HG03196 (cell line): ENCODE measurements at regions not wholly inside any gene's neighbourhood (a gene's known extent, or its start where the extent isn't known, plus 50 kb on each side); places are given as distances from the start of the nearest gene placed in this dataset.

ENCODE experiments used
- ATAC-seq: cut with Tn5 transposase; IDR thresholded peaks from one replicate; pipeline ENCODE4 v1.9.1; 2021; ENCODE audit not compliant: unreplicated experiment

- no peak for ATAC-seq
These were observed 86.9 kb upstream of the PRR23E start for GRCh38 chr3:127106053-127106452.

- no peak for ATAC-seq
These were observed 86.5 kb upstream of the PRR23E start for GRCh38 chr3:127106456-127106855.

GRCh38 chr3:127107002-127107401 lies 85.9 kb upstream of the PRR23E start:
- no peak for ATAC-seq

GRCh38 chr3:127107491-127108375 lies 85.2 kb upstream of the PRR23E start:
- ATAC-seq: no peak

GRCh38 chr3:127108796-127109195 lies 84.1 kb upstream of the PRR23E start:
- no peak for ATAC-seq

- ATAC-seq: no peak
These were observed 81.8 kb upstream of the PRR23E start for GRCh38 chr3:127110982-127111693.

GRCh38 chr3:127112796-127113570 lies 79.9 kb upstream of the PRR23E start:
- no peak for ATAC-seq

GRCh38 chr3:127113571-127113891 lies 79.4 kb upstream of the PRR23E start:
- ATAC-seq: no peak

- ATAC-seq: no peak
These were observed 78.4 kb upstream of the PRR23E start for GRCh38 chr3:127114337-127115070.

GRCh38 chr3:127115691-127116351 lies 77.1 kb upstream of the PRR23E start:
- no peak for ATAC-seq

- no peak for ATAC-seq
These were observed 74.6 kb upstream of the PRR23E start for GRCh38 chr3:127118366-127118765.

GRCh38 chr3:127119693-127120464 lies 73.1 kb upstream of the PRR23E start:
- no peak for ATAC-seq

- no peak for ATAC-seq
These were observed 71.9 kb upstream of the PRR23E start for GRCh38 chr3:127120851-127121647.

GRCh38 chr3:127121885-127122284 lies 71.0 kb upstream of the PRR23E start:
- ATAC-seq: no peak

GRCh38 chr3:127123533-127123932 lies 69.4 kb upstream of the PRR23E start:
- no peak for ATAC-seq

- no peak for ATAC-seq
These were observed 68.8 kb upstream of the PRR23E start for GRCh38 chr3:127124120-127124519.

GRCh38 chr3:127131424-127132170 lies 61.3 kb upstream of the PRR23E start:
- ATAC-seq: no peak

GRCh38 chr3:127132876-127133275 lies 60.1 kb upstream of the PRR23E start:
- no peak for ATAC-seq
